NB4 (cell line): ENCODE measurements at regions not wholly inside any gene's neighbourhood (a gene's known extent, or its start where the extent isn't known, plus 50 kb on each side); places are given as distances from the start of the nearest gene placed in this dataset.

Source experiments
- CTCF ChIP-seq: IDR thresholded peaks from one replicate; pipeline ENCODE4 v1.5.1; 2012; ENCODE audit warnings: low read depth, low read length
- MAX ChIP-seq: IDR thresholded peaks from 2 replicates; pipeline ENCODE4 v1.6.1; 2011; ENCODE audit warnings: low read depth, low read length
- POLR2A ChIP-seq: IDR thresholded peaks from 2 replicates; pipeline ENCODE4 v1.6.1; 2011; ENCODE audit warnings: mild to moderate bottlenecking; ENCODE audit not compliant: insufficient read length; ENCODE audit errors: extremely low read depth

GRCh38 chr16:59683709-59684108, 949.6 kb upstream of the GOT2 start:
- no peak for TF ChIP-seq CTCF
- no peak for TF ChIP-seq POLR2A
- no peak for TF ChIP-seq MAX
